ENCODE measurements at regions not wholly inside any gene's neighbourhood (a gene's known extent, or its start where the extent isn't known, plus 50 kb on each side); places are given as distances from the start of the nearest gene placed in this dataset.
"Not testable (repeated sequence)": the region's sequence is repeated elsewhere in the genome, so short reads cannot be mapped to it uniquely, and the experiment has no call there.

DNA sequence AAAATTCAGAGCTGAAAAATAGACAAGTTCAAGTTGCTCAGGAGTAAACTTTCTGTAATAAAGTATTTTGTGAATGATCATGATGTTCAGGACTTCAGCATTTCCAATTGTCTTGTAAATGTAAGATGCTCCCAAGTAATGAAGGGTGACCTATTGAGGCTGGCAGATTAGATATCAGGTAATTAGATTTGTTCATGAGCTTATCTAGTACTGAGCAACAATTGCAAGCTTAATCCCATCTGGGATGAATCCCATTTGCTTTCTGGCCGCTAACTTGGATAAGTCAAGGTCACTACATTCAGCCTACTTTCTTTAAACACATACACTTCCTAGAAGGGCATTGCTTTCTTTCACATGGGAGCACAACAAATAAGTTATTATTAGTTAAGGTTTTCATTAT is 82.4 kb upstream of the ITGB1 start:
- no peak overlapping the region for H3K27ac Mint-ChIP-seq
- ATAC-seq (no peak), DNase-seq (no peak)
- H3K4me3 Mint-ChIP-seq = no peak overlapping the region
- no peaks in the 10 kb centered on the region for H3K27me3 Mint-ChIP-seq
- H3K4me1 Mint-ChIP-seq = no peaks in the 10 kb centered on the region
- H3K9me3 Mint-ChIP-seq = no peaks in the 10 kb centered on the region

DNA sequence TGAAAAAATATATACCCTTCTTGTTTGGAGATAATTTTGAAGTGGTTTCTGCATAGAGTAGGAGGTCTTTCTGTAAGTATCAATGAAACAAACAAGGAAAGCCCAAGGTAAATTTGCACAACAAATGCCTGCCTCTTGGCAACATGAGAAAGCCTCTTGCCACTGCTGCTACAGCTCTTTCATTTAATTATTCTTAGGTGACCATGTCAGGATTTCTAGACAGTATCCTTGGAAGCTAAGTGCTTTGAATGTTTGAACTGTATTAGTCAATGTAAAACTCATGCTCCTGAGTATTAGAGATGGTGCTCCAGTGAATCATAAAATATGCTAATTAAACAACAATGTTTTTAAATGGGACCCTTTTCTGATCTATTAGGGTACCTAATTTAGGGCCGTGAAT is 81.2 kb upstream of the ITGB1 start:
- DNase-seq = no peak
- ATAC-seq = no peak
- Mint-ChIP-seq H3K27ac (no peak overlapping the region), H3K4me1 (no peaks in the 10 kb centered on the region), H3K9me3 (no peaks in the 10 kb centered on the region), H3K27me3 (no peaks in the 10 kb centered on the region), H3K4me3 (no peak overlapping the region)

DNA sequence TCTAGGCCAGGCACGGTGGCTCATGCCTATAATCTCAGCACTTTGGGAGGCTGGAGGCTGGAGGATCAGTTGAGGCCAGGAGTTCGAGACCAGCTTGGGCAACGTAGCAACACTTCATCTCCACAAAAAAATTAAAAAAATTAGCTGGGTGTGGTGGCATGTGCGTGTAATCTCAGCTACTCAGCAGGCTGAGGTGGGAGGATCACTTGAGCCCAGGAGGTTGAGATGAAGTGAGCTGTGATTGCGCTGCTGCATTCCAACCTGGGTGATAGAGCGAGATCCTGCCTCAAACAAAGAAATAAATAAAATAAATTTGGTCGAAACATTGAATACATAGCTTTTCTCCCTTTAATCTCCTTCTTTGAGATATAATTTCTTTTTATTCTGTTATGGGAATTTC is 80.6 kb upstream of the ITGB1 start:
- Mint-ChIP-seq H3K9me3 (no peaks in the 10 kb centered on the region), H3K27ac (no peak overlapping the region)
- ATAC-seq = no peak

DNA sequence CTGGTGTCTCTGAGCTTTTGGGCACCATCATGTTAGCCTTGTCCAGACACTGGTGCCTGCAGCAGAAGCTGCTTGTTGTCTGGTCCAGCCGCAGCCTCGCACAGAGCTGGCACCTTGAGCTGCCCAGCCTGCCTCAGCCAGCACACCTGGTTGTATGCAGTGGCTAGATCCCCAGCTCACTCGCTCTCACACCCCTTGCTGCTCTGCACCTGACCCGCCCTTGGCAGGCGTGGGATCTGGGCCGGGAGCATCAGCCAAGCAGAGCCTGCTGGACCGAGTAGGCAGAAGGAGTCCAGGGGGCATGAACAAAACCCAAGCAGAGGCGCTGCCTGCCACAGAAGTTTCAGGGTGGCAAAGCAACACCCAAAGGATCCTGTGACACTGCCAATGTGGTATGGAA is 79.7 kb upstream of the ITGB1 start:
- Mint-ChIP-seq H3K4me3 (no peak overlapping the region), H3K4me1 (no peaks in the 10 kb centered on the region), H3K9me3 (no peaks in the 10 kb centered on the region), H3K27ac (no peak overlapping the region), H3K27me3 (no peaks in the 10 kb centered on the region)
- ATAC-seq (no peak), DNase-seq (no peak)

More for the DNA sequence above, 80.6 kb upstream of the ITGB1 start:
- H3K4me3 Mint-ChIP-seq = no peak overlapping the region
- H3K27me3 Mint-ChIP-seq = no peaks in the 10 kb centered on the region
- DNase-seq = no peak
- no peaks in the 10 kb centered on the region for H3K4me1 Mint-ChIP-seq

DNA sequence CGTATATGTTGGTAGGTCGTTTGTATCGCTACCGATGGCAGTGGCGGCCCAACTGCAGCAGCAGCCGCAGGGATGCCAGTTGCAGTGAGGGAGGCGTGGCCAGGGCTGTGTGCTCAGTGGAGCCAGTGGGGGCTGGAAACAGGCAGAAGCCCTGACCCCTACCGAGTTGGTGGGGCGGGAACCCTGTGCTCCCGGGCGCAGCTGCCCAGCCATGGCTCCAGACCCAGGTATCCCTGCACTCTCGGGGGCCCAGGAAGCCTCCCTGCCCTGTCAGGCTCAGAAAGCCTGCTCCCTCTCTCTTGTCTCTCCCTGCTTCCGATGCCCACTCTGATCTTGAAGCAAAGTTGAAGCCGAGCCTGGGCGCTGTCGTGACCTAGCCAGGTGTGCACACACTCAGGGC is 78.6 kb upstream of the ITGB1 start:
- no peak overlapping the region for H3K27ac Mint-ChIP-seq
- DNase-seq (no peak), ATAC-seq (no peak)
- H3K9me3 Mint-ChIP-seq = no peaks in the 10 kb centered on the region
- no peaks in the 10 kb centered on the region for H3K27me3 Mint-ChIP-seq
- H3K4me1 Mint-ChIP-seq = no peaks in the 10 kb centered on the region
- no peak overlapping the region for H3K4me3 Mint-ChIP-seq

DNA sequence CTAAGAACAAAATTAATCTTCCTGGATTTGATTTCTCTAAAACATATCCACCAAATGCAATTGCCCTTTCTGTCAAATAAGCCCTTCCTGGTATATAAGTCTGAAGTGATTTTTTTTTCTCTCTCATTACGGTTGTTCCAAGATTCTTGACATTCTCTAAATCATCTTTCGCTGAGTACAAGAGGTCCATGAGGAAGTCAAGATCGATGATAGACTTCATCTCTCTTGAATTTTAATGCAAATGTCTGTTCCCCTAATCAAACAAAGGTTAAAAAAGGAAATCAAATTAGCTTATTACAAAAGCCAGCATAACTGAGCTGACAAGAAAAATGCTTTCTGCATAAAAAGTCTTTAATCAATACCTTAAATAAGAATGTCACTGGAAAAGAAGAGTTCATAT is 77.4 kb upstream of the ITGB1 start:
- no peak for DNase-seq

DNA sequence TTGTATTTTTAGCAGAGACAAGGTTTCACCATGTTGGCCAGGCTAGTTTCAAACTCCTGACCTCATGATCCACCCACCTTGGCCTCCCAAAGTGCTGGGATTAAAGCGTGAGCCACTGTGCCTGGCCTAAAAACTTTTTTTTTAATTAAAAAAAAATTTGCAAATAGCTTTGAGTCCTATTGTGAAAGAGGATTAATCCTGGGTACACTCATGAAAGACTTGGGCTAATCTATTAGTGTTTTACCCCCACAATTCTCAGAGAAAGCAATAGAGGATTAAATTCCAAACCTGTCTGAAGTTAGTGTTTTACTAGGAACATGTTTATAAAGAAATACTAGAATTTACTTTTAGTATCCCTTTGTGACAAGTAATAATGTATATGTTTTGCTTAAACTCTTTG is 76.9 kb upstream of the ITGB1 start:
- DNase-seq = no peak
- no peak overlapping the region for H3K27ac Mint-ChIP-seq
- no peak overlapping the region for H3K4me3 Mint-ChIP-seq
- no peaks in the 10 kb centered on the region for H3K9me3 Mint-ChIP-seq
- no peaks in the 10 kb centered on the region for H3K4me1 Mint-ChIP-seq
- no peak for ATAC-seq
- H3K27me3 Mint-ChIP-seq = peaks cover 8% of the 10 kb centered on the region

More for the DNA sequence above, 77.4 kb upstream of the ITGB1 start:
- Mint-ChIP-seq H3K4me3 (no peak overlapping the region), H3K4me1 (no peaks in the 10 kb centered on the region), H3K9me3 (no peaks in the 10 kb centered on the region), H3K27me3 (peaks cover 8% of the 10 kb centered on the region), H3K27ac (no peak overlapping the region)
- ATAC-seq = no peak

DNA sequence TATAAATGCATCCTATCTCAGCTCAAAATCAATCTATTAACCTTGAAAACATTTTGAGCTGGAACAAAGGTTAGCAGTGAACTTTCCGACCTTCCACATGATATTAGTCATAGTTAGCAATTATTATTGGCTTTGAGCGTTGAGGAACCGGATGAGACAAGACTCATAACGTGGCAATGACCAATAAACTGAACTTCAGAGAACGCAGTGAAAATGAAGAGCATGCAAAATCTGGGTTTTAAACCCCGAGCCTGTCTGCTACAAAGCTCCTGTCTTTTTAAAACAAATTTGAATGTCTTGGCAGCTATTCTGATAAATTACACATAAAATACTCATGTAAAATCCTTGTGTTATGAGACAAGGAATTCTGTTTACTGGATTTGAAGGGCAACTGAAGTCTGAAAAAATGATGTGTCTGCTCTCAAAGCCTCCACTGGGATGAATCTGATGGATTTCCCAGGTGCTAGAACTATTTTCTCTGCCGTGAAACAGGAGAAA is 74.7 kb upstream of the ITGB1 start:
- Mint-ChIP-seq H3K9me3 (no peaks in the 10 kb centered on the region), H3K27ac (no peak overlapping the region), H3K4me3 (no peak overlapping the region), H3K27me3 (peaks cover 8% of the 10 kb centered on the region), H3K4me1 (peaks cover 19% of the 10 kb centered on the region)
- DNase-seq = no peak
- ATAC-seq = no peak

DNA sequence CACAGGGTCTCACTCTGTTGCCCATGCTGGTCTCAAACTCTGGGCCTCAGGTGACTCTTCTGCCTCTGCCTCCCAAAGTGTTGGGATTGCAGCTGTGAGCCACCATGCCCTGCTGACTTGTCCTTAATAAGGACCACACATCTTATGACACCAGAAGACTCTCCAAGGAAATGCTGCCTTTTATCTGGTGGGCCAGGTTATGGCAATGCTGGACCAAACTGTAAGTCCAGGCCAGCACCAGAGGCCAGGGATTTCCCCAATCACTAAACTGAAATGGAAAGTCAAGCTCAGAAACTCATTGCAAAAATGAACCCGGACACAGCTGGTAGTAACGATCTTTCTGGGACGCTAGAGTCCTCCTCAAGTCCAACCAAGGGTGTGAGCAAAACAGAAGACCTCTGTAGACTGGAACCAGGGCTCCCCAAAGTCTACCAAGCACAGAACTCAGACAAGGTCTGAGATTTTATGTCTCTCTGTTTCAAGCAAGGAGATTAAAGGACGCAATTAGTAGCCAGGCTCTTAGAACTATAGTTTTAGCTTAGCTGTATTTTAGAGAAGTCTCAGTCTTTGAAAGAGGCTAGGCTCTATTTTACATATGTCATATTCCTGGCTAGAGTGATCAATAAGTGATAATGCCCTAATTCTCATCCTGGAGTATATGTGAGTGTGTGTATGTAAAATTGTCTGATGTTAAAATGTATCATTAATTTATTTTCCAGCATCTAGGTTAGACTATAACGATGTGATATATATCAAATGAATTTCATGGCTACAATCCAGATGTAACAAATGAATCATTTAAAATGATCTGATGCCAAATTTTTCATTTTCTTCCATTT is 74.0 kb upstream of the ITGB1 start:
- ATAC-seq (no peak), DNase-seq (no peak)
- Mint-ChIP-seq H3K4me3 (no peak overlapping the region), H3K9me3 (no peaks in the 10 kb centered on the region), H3K27me3 (peaks cover 8% of the 10 kb centered on the region), H3K27ac (no peak overlapping the region), H3K4me1 (peaks cover 21% of the 10 kb centered on the region)

DNA sequence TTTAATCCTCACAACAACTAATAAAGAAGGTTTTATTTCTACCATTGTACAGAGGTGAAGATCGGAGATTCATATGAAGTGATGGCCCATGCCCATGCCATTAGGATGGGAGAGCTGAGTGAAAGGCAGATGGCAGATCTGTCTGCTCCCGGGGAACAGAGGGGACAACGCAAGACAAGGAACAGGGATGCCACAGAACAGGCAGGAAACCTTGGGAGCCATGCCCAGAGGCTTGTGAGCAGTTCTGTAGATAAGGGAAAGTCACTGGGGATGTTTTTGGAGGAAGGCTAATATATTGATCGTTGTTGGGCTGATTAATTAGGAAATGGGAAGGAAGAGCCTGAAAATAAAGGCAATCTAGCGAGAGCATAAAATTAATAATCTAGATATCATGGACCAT is 73.1 kb upstream of the ITGB1 start:
- Mint-ChIP-seq H3K4me3 (no peak overlapping the region), H3K27me3 (peaks cover 8% of the 10 kb centered on the region), H3K27ac (no peak overlapping the region), H3K4me1 (peaks cover 21% of the 10 kb centered on the region), H3K9me3 (no peaks in the 10 kb centered on the region)
- ATAC-seq (no peak), DNase-seq (no peak)

DNA sequence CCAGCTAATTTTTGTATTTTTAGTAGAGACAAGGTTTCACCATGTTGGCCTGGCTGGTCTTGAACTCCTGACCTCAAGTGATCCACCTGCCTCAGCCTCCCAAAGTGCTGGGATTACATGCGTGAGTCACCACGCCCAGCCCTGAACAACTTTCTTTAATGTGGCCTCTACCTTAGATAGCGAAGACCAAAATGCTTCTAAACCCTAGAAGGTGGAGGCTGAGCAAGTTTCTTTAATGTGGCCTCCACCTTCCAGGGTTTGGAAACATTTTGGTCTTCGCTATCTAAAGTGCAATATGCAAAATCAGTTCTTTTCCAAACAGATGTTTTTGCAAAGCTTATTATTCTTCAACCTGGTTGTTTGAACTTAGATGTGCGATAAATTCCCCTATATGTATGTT is 70.5 kb upstream of the ITGB1 start:
- H3K4me1 Mint-ChIP-seq = peaks cover 28% of the 10 kb centered on the region
- not testable (repeated sequence) for ATAC-seq, H3K27ac Mint-ChIP-seq, DNase-seq, H3K27me3 Mint-ChIP-seq, H3K9me3 Mint-ChIP-seq, H3K4me3 Mint-ChIP-seq

DNA sequence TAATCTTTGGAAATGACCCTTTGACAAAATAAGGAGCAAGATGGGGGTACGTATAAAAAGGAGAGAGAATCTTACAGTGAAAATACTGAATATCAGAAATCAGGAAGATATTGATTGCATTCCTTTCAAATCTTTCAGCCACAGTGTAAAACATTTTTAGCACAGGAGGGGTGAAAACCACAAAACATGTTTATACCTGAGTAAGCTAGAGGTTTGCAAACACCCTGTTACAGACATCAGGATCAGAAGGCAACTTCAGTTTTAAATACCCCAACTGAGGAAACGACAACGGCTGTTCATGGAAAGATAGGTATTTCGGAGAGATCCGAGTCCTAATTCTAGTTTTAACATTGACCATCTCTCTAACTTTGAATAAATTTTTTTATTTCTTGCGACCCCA is 69.1 kb upstream of the ITGB1 start:
- Mint-ChIP-seq H3K9me3 (no peaks in the 10 kb centered on the region), H3K27me3 (peaks cover 8% of the 10 kb centered on the region), H3K27ac (no peak overlapping the region), H3K4me3 (no peak overlapping the region), H3K4me1 (peaks cover 28% of the 10 kb centered on the region)
- DNase-seq (no peak), ATAC-seq (no peak)

DNA sequence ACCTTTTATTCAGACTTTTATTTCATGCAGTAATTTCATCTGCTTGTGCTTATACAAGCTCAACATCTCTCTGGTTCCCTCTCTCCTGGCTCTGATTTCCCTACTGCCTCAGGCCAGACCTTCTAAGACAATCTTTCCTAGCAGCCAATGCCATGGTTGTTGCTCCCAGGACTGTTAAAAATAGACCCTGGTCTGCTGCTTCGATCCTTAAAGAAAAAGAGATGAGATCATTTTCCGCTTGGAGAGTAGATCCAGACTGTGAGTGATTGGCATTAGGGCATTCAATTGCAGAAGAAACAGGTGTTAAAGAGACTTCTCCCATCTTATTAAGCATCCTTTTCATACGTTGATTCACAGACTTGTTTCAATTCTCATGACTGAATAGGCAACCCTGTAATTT is 68.4 kb upstream of the ITGB1 start:
- no peak overlapping the region for H3K27ac Mint-ChIP-seq
- H3K27me3 Mint-ChIP-seq = peaks cover 7% of the 10 kb centered on the region
- H3K4me3 Mint-ChIP-seq = no peak overlapping the region
- DNase-seq = no peak
- no peaks in the 10 kb centered on the region for H3K9me3 Mint-ChIP-seq
- ATAC-seq = no peak
- H3K4me1 Mint-ChIP-seq = peaks cover 28% of the 10 kb centered on the region

DNA sequence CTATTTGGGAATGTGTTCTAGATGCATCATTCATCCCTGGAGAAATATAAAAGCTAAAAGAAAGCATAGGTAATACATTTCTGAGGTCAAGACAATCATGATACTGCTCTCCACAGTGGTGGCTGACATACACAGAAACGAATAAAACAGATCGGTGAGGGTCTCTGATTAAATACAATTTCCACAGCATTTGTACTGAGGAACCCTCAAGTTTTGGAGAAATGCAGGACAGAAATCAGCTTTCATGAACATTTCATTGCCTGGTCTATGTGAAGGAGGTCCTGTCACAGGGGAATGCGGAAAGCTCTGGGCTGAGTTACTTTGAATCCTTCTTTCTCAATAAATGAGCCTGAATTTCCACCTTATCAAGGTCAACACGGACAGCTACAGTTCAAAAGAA is 67.9 kb upstream of the ITGB1 start:
- no peaks in the 10 kb centered on the region for H3K9me3 Mint-ChIP-seq
- H3K27me3 Mint-ChIP-seq = peaks cover 1% of the 10 kb centered on the region
- H3K4me3 Mint-ChIP-seq = no peak overlapping the region
- ATAC-seq (no peak), DNase-seq (no peak)
- H3K27ac Mint-ChIP-seq = no peak overlapping the region
- peaks cover 28% of the 10 kb centered on the region for H3K4me1 Mint-ChIP-seq

DNA sequence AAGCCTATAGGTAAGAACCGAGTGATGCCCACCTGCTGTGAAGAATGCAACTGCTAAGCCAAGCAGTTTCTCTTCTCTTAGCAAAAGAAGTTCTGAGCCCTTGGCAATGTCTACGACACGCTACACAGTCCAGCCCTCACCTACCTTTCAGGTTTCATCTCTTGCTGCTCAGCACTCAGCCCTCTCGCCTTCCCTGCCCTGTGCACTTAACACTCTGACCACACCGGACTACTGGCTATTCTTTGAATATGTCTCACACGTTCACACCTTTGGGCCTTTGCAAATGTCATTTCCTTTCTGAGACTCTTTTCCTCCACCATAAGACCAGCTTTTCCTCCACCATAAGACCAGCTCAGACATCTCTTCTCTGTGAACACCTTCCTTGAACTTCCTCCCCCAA is 67.0 kb upstream of the ITGB1 start:
- ATAC-seq (no peak), DNase-seq (no peak)
- Mint-ChIP-seq H3K27ac (no peak overlapping the region), H3K9me3 (no peaks in the 10 kb centered on the region), H3K4me3 (no peak overlapping the region), H3K27me3 (no peaks in the 10 kb centered on the region), H3K4me1 (peaks cover 28% of the 10 kb centered on the region)

DNA sequence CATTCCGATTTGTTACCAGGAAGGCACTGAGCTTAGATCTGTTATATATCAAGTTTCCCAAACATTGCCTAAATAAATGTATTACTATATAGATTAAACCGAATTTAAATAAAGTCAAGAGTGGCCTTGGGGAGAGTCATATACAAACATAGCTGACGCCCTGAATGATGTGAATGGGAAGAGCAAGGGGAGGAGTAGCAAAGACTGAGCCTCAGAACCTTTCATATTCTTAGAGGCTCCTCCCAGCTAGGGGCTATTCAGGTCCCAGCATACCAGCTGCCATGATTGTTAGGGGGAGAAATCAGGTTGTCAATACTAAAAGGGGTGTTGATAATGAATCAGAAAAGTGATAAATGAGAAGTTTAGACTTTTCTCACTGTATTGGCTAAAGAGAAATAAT is 64.7 kb upstream of the ITGB1 start:
- Mint-ChIP-seq H3K4me1 (peaks cover 9% of the 10 kb centered on the region), H3K9me3 (no peaks in the 10 kb centered on the region), H3K4me3 (no peak overlapping the region), H3K27ac (no peak overlapping the region), H3K27me3 (no peaks in the 10 kb centered on the region)
- ATAC-seq (no peak), DNase-seq (no peak)

DNA sequence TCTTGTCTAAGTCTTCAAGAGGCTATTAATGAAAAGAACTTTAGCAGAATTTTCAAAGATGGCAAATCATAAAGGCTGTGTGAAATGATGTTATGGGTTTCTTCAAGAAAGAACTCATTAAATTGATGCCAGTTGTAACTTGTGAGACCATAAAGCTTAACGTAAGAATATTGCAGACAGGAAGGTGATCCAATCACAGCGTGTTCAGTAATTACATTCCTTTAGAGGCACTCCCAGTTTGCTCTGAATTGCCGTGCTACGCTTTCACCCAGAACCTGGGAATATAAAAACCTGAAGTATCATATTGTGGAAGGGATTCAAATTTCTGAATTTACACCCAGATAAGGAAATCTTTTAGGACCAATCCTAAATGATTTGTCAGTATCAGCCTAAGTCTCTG is 64.1 kb upstream of the ITGB1 start:
- no peaks in the 10 kb centered on the region for H3K27me3 Mint-ChIP-seq
- H3K4me3 Mint-ChIP-seq = no peak overlapping the region
- no peak for DNase-seq
- peaks cover 8% of the 10 kb centered on the region for H3K4me1 Mint-ChIP-seq
- no peak overlapping the region for H3K27ac Mint-ChIP-seq
- H3K9me3 Mint-ChIP-seq = no peaks in the 10 kb centered on the region
- ATAC-seq = no peak

Measured in stimulated activated naive CD8-positive, alpha-beta T cell treated with anti-CD3 and anti-CD28 coated beads, Interleukin-15, amount 100 ng/mL, for 72 hours (primary cell).